Neuronal stem cell (in vitro differentiated cells): ENCODE measurements at regions not wholly inside any gene's neighbourhood (a gene's known extent, or its start where the extent isn't known, plus 50 kb on each side); places are given as distances from the start of the nearest gene placed in this dataset.

Experiments
- DNase-seq: peaks from one replicate; pipeline ENCODE4 v3.0.0-alpha.2; 2013; ENCODE audit warnings: low spot score
- H2AFZ ChIP-seq: one replicate; pipeline ENCODE4 v1.6.1; 2013; ENCODE audit warnings: mild to moderate bottlenecking, low read length, inconsistent platforms
- H2AK5ac ChIP-seq: 2 replicates; pipeline ENCODE4 v1.6.1; 2013; ENCODE audit warnings: low read depth, mild to moderate bottlenecking, inconsistent platforms, low read length, moderate library complexity, mixed read lengths
- H2BK120ac ChIP-seq: 2 replicates; pipeline ENCODE4 v1.6.1; 2013; ENCODE audit warnings: low read depth, mild to moderate bottlenecking, inconsistent platforms, low read length, moderate library complexity, mixed read lengths
- H2BK12ac ChIP-seq: one replicate; pipeline ENCODE4 v1.6.1; 2013; ENCODE audit warnings: low read length, inconsistent platforms
- H2BK15ac ChIP-seq: 2 replicates; pipeline ENCODE4 v1.6.1; 2013; ENCODE audit warnings: mild to moderate bottlenecking, low read length, inconsistent platforms, mixed read lengths
- H2BK5ac ChIP-seq: one replicate; pipeline ENCODE4 v1.6.1; 2013; ENCODE audit warnings: inconsistent platforms, mild to moderate bottlenecking, low read length, moderate library complexity
- H3K14ac ChIP-seq: one replicate; pipeline ENCODE4 v1.6.1; 2013; ENCODE audit warnings: low read length, inconsistent platforms
- H3K18ac ChIP-seq: 2 replicates; pipeline ENCODE4 v1.6.1; 2013; ENCODE audit warnings: low read length, inconsistent platforms
- H3K23ac ChIP-seq: 2 replicates; pipeline ENCODE4 v1.6.1; 2013; ENCODE audit warnings: low read depth, mild to moderate bottlenecking, mixed read lengths, low read length, inconsistent platforms; ENCODE audit not compliant: poor library complexity
- H3K27ac ChIP-seq: replicated peaks from 3 replicates; pipeline ENCODE4 v1.5.1; 2013; ENCODE audit warnings: low read length, inconsistent platforms
- H3K27me3 ChIP-seq, 3 experiments: 2 replicates each; pipeline ENCODE4 v1.6.1; 2013; ENCODE audit warnings: low read length in 3 of 3, mild to moderate bottlenecking in 2 of 3, inconsistent platforms in 1 of 3, low read depth in 1 of 3, mixed read lengths in 1 of 3, moderate library complexity in 1 of 3; ENCODE audit not compliant: control insufficient read depth in 3 of 3, insufficient read depth in 3 of 3
- H3K36me3 ChIP-seq, 2 donors: replicated peaks in 1 of 2; 2 replicates each; pipeline ENCODE4 v1.6.1; 2013; ENCODE audit warnings: low read length in 2 of 2; ENCODE audit not compliant: control insufficient read depth in 2 of 2, insufficient read depth in 2 of 2
- H3K4ac ChIP-seq: 2 replicates; pipeline ENCODE4 v1.6.1; 2013; ENCODE audit warnings: inconsistent platforms, mild to moderate bottlenecking, low read length, moderate library complexity
- H3K4me1 ChIP-seq, 2 donors: 1 replicate in 1 of 2; 2 replicates in 1 of 2; pipeline ENCODE4 v1.6.1; 2013; ENCODE audit warnings: low read length in 2 of 2, low read depth in 1 of 2; ENCODE audit not compliant: control insufficient read depth in 2 of 2, insufficient read depth in 1 of 2
- H3K4me2 ChIP-seq: one replicate; pipeline ENCODE4 v1.6.1; 2013; ENCODE audit warnings: mild to moderate bottlenecking, low read length, inconsistent platforms; ENCODE audit not compliant: insufficient read depth, poor library complexity, severe bottlenecking
- H3K4me3 ChIP-seq, 2 donors: 2 replicates each; pipeline ENCODE4 v1.5.1; 2013; ENCODE audit warnings: low read length in 2 of 2, mild to moderate bottlenecking in 2 of 2, inconsistent platforms in 1 of 2, moderate library complexity in 1 of 2
- H3K79me1 ChIP-seq: one replicate; pipeline ENCODE4 v1.6.1; 2013; ENCODE audit warnings: low read depth, mild to moderate bottlenecking, inconsistent platforms, low read length, moderate library complexity
- H3K9ac ChIP-seq: one replicate; pipeline ENCODE4 v1.6.1; 2013; ENCODE audit warnings: mild to moderate bottlenecking, low read depth, low read length, inconsistent platforms; ENCODE audit not compliant: poor library complexity
- H3K9me3 ChIP-seq, 2 donors: replicated peaks in 1 of 2; 2 replicates each; pipeline versions ENCODE3 to v1.6.1; 2013; ENCODE audit warnings: low read length in 2 of 2, mild to moderate bottlenecking in 2 of 2, inconsistent platforms in 1 of 2, low read depth in 1 of 2, mixed read lengths in 1 of 2, moderate library complexity in 1 of 2; ENCODE audit not compliant: control insufficient read depth in 2 of 2, insufficient read depth in 1 of 2
- H4K8ac ChIP-seq: one replicate; pipeline ENCODE4 v1.6.1; 2013; ENCODE audit warnings: low read depth, mild to moderate bottlenecking, inconsistent platforms, low read length, moderate library complexity
- H4K91ac ChIP-seq: one replicate; pipeline ENCODE4 v1.6.1; 2013; ENCODE audit warnings: low read length, low read depth, mild to moderate bottlenecking, inconsistent platforms; ENCODE audit not compliant: poor library complexity
- WGBS, 2 donors: extraction: QIAGEN DNeasy Blood & Tissue Kit; methylation state at CpG; one replicate each; pipeline ENCODE4 v1.1.7; 2013; ENCODE audit warnings: missing lambda C conversion rate in 2 of 2, mixed read lengths in 1 of 2; ENCODE audit not compliant: insufficient read length in 2 of 2, insufficient replicate concordance in 1 of 2; ENCODE audit errors: extremely low coverage in 2 of 2; 5-methylcytosine and 5-hydroxymethylcytosine counted together

GRCh38 chr6:145068577-145068976, 666.7 kb downstream of the EPM2A start:
- H2BK5ac ChIP-seq: no peak overlapping the region
- no peak for DNase-seq
- no peaks in the 10 kb centered on the region for H3K9me3 ChIP-seq
- no peak overlapping the region for H3K4ac ChIP-seq
- no peaks in the 10 kb centered on the region for H3K79me1 ChIP-seq
- H2BK12ac ChIP-seq: no peak overlapping the region
- H2BK120ac ChIP-seq: no peak overlapping the region
- no peak overlapping the region for H3K4me2 ChIP-seq
- no peak overlapping the region for H2BK15ac ChIP-seq
- no peak overlapping the region for H4K8ac ChIP-seq
- H2AK5ac ChIP-seq: no peak overlapping the region
- H3K23ac ChIP-seq: no peak overlapping the region
- H3K27ac ChIP-seq: no peak overlapping the region
- no peaks in the 10 kb centered on the region for H3K36me3 ChIP-seq
- H2AFZ ChIP-seq: no peak overlapping the region
- no peak overlapping the region for H3K4me3 ChIP-seq
- H3K27me3 ChIP-seq: no peaks in the 10 kb centered on the region
- H3K18ac ChIP-seq: no peak overlapping the region
- H4K91ac ChIP-seq: no peak overlapping the region
- H3K9ac ChIP-seq: no peak overlapping the region
- peaks cover 0 to 2% of the 10 kb centered on the region in 2 donors for H3K4me1 ChIP-seq
- H3K14ac ChIP-seq: no peak overlapping the region

GRCh38 chr6:145069966-145070365, 665.4 kb downstream of the EPM2A start:
- H4K8ac ChIP-seq: no peak overlapping the region
- no peak overlapping the region for H3K9ac ChIP-seq
- no peaks in the 10 kb centered on the region for H3K27me3 ChIP-seq
- no peak overlapping the region for H2BK12ac ChIP-seq
- H3K18ac ChIP-seq: no peak overlapping the region
- no peak overlapping the region for H2AK5ac ChIP-seq
- H3K4me1 ChIP-seq: peaks cover 0 to 2% of the 10 kb centered on the region in 2 donors
- WGBS, 2 donors: no CpG with 5 or more reads among the region's 2 CpGs
- H2BK5ac ChIP-seq: no peak overlapping the region
- no peaks in the 10 kb centered on the region for H3K79me1 ChIP-seq
- no peak overlapping the region for H2BK120ac ChIP-seq
- no peak overlapping the region for H3K23ac ChIP-seq
- H2AFZ ChIP-seq: no peak overlapping the region
- no peaks in the 10 kb centered on the region for H3K9me3 ChIP-seq
- H3K27ac ChIP-seq: no peak overlapping the region
- H3K4me3 ChIP-seq: no peak overlapping the region
- H2BK15ac ChIP-seq: no peak overlapping the region
- DNase-seq: no peak
- no peak overlapping the region for H3K4me2 ChIP-seq
- no peak overlapping the region for H4K91ac ChIP-seq
- H3K36me3 ChIP-seq: no peaks in the 10 kb centered on the region
- H3K14ac ChIP-seq: no peak overlapping the region
- no peak overlapping the region for H3K4ac ChIP-seq

- no peaks in the 10 kb centered on the region for H3K79me1 ChIP-seq
- no peak overlapping the region for H3K14ac ChIP-seq
- no peak overlapping the region for H3K4me3 ChIP-seq
- no peak overlapping the region for H2AFZ ChIP-seq
- DNase-seq: no peak
- H3K18ac ChIP-seq: no peak overlapping the region
- peaks cover 0 to 2% of the 10 kb centered on the region in 2 donors for H3K4me1 ChIP-seq
- H2BK12ac ChIP-seq: no peak overlapping the region
- H3K27me3 ChIP-seq: no peaks in the 10 kb centered on the region
- no peak overlapping the region for H2AK5ac ChIP-seq
- H3K4me2 ChIP-seq: no peak overlapping the region
- no peak overlapping the region for H4K8ac ChIP-seq
- no peak overlapping the region for H2BK15ac ChIP-seq
- H2BK120ac ChIP-seq: no peak overlapping the region
- no peaks in the 10 kb centered on the region for H3K36me3 ChIP-seq
- no peak overlapping the region for H3K23ac ChIP-seq
- H3K9ac ChIP-seq: no peak overlapping the region
- no peak overlapping the region for H3K4ac ChIP-seq
- no peaks in the 10 kb centered on the region for H3K9me3 ChIP-seq
- H4K91ac ChIP-seq: no peak overlapping the region
- no peak overlapping the region for H3K27ac ChIP-seq
- no CpG with 5 or more reads among the region's 2 CpGs for WGBS, 2 donors
- no peak overlapping the region for H2BK5ac ChIP-seq
Observed at GRCh38 chr6:145070791-145071190, 664.5 kb downstream of the EPM2A start.

GRCh38 chr6:145071836-145072235, 663.5 kb downstream of the EPM2A start:
- Histone ChIP-seq H2BK12ac (no peak overlapping the region), H3K27ac (no peak overlapping the region), H3K4me2 (no peak overlapping the region), H2AFZ (no peak overlapping the region), H2AK5ac (no peak overlapping the region), H4K8ac (no peak overlapping the region), H3K18ac (no peak overlapping the region), H3K4ac (no peak overlapping the region), H3K4me1 (peaks cover 0 to 2% of the 10 kb centered on the region in 2 donors), H4K91ac (no peak overlapping the region), H2BK15ac (no peak overlapping the region), H3K36me3 (no peaks in the 10 kb centered on the region), H3K27me3 (no peaks in the 10 kb centered on the region), H2BK120ac (no peak overlapping the region), H3K14ac (no peak overlapping the region), H3K9ac (no peak overlapping the region), H3K23ac (no peak overlapping the region), H3K9me3 (peaks cover 0 to 2% of the 10 kb centered on the region in 2 donors), H3K79me1 (no peaks in the 10 kb centered on the region), H3K4me3 (no peak overlapping the region), H2BK5ac (no peak overlapping the region)
- DNase-seq: no peak
- no CpG with 5 or more reads among the region's 2 CpGs for WGBS, 2 donors
